Esophagus muscularis mucosa (tissue), 4 donors: ENCODE measurements at regions not wholly inside any gene's neighbourhood (a gene's known extent, or its start where the extent isn't known, plus 50 kb on each side); places are given as distances from the start of the nearest gene placed in this dataset.
A peak's percentile ranks its signal among the peaks of the same experiment; 100 is the strongest.

Source experiments
- DNase-seq: peaks from one replicate; pipeline ENCODE4 v3.0.0-alpha.2; 2017; ENCODE audit errors: extremely low spot score
- H3K27ac ChIP-seq, 4 donors: fragments of 200-600 bp; sonication (generic); replicated peaks in 1 of 4; 1 replicate in 3 of 4; 2 replicates in 1 of 4; pipeline ENCODE4 v1.5.1; 2016 to 2019; ENCODE audit warnings: mild to moderate bottlenecking in 1 of 4
- H3K27me3 ChIP-seq, 4 donors: fragments of 200-600 bp; sonication (generic); one replicate each; pipeline versions ENCODE4 v1.5.1 to v1.6.0; 2016 to 2019
- H3K36me3 ChIP-seq, 4 donors: fragments of 200-600 bp; sonication (generic); one replicate each; pipeline ENCODE4 v1.5.1; 2016 to 2019
- H3K4me1 ChIP-seq, 4 donors: fragments of 200-600 bp; sonication (generic); one replicate each; pipeline ENCODE4 v1.5.1; 2016 to 2019
- H3K4me3 ChIP-seq, 4 donors: fragments of 200-600 bp; sonication (generic); 1 replicate in 2 of 4; 2 replicates in 2 of 4; pipeline ENCODE4 v1.5.1; 2016 to 2019; ENCODE audit warnings: mild to moderate bottlenecking in 4 of 4, moderate library complexity in 1 of 4
- H3K9me3 ChIP-seq, 4 donors: fragments of 200-600 bp; sonication (generic); 1 replicate in 3 of 4; 2 replicates in 1 of 4; pipeline ENCODE4 v1.5.1; 2016 to 2019
- CTCF ChIP-seq, 3 experiments: fragments of 200-600 bp in 2 of 3; fragments of 450-650 bp in 1 of 3; sonication (generic) in 2 of 3; IDR thresholded peaks; one replicate each; pipeline ENCODE4 v1.5.1; 2017 to 2019; ENCODE audit warnings: antibody characterized with exemption in 3 of 3, mild to moderate bottlenecking in 2 of 3, moderate library complexity in 1 of 3
- EP300 ChIP-seq: sonication (generic); formaldehyde crosslinking; IDR thresholded peaks from one replicate; pipeline ENCODE4 v1.6.1; 2017; ENCODE audit warnings: antibody characterized with exemption
- POLR2A ChIP-seq: fragments of 450-650 bp; IDR thresholded peaks from one replicate; pipeline ENCODE4 v1.6.1; 2017; ENCODE audit warnings: antibody characterized with exemption, moderate library complexity, mild to moderate bottlenecking, low read depth
- POLR2AphosphoS5 ChIP-seq, 2 donors: sonication (generic); formaldehyde crosslinking; IDR thresholded peaks; one replicate each; pipeline ENCODE4 v1.6.1; 2017; ENCODE audit warnings: antibody characterized with exemption in 2 of 2
- WGBS: methylation state at CpG from one replicate; pipeline ENCODE4 v1.1.5; 2018; 5-methylcytosine and 5-hydroxymethylcytosine counted together
- intact Hi-C: fragments of 100-400 bp; cut with DNase I; formaldehyde crosslinking; loops from one replicate; pipeline ENCODE4 v1.15.1; 2023

- no peak overlapping the region for H3K4me3 ChIP-seq
- peaks cover 0 to 31% (median 16%) of the 10 kb centered on the region in 4 donors for H3K4me1 ChIP-seq
- H3K36me3 ChIP-seq: no peaks in the 10 kb centered on the region
- intact Hi-C loops: no loop called here
- no peak overlapping the region for H3K27ac ChIP-seq
- TF ChIP-seq EP300: no peak
- TF ChIP-seq POLR2A: no peak
- TF ChIP-seq CTCF (IDR thresholded peaks at IDR 0.05): no peak
- H3K27me3 ChIP-seq: no peaks in the 10 kb centered on the region
- no peaks in the 10 kb centered on the region for H3K9me3 ChIP-seq
- DNase-seq: no peak
- WGBS: 82% methylated on average over 3 of the region's 3 CpGs
Observed at GRCh38 chr3:117059956-117060270, 350.3 kb downstream of the TUSC7 start.

- H3K27ac ChIP-seq: peak overlapping the region in 1 of 4 donors; percentile 55
- DNase-seq: no peak
- TF ChIP-seq EP300 (peak; percentile 43), POLR2A (no peak), POLR2AphosphoS5 (IDR thresholded peaks at IDR 0.05) (peak in 1 of 2 donors; percentile 52)
- H3K4me3 ChIP-seq: no peak overlapping the region
- H3K4me1 ChIP-seq: peaks cover 0 to 31% (median 16%) of the 10 kb centered on the region in 4 donors
- H3K27me3 ChIP-seq: no peaks in the 10 kb centered on the region
- intact Hi-C loops: no loop called here
- no peaks in the 10 kb centered on the region for H3K36me3 ChIP-seq
- no peaks in the 10 kb centered on the region for H3K9me3 ChIP-seq
- 8% methylated on average over 1 of the region's 1 CpG for WGBS
Observed at GRCh38 chr3:117063930-117064329, 354.4 kb downstream of the TUSC7 start.

GRCh38 chr3:117068301-117068700 is 358.7 kb downstream of the TUSC7 start:
- 70% methylated on average over 2 of the region's 2 CpGs for WGBS
- Histone ChIP-seq H3K4me3 (no peak overlapping the region), H3K9me3 (no peaks in the 10 kb centered on the region), H3K27ac (no peak overlapping the region), H3K36me3 (no peaks in the 10 kb centered on the region), H3K4me1 (peaks cover 0 to 15% (median 7%) of the 10 kb centered on the region in 4 donors), H3K27me3 (no peaks in the 10 kb centered on the region)
- no peak for DNase-seq
- TF ChIP-seq EP300 (no peak), POLR2AphosphoS5 (IDR thresholded peaks at IDR 0.05) (no peak), POLR2A (no peak), CTCF (IDR thresholded peaks at IDR 0.05) (no peak)
- intact Hi-C loops: no loop called here

- intact Hi-C loops: no loop called here
Observed at GRCh38 chr3:117074826-117075225, 365.2 kb downstream of the TUSC7 start.

GRCh38 chr3:117079997-117080396 is 370.4 kb downstream of the TUSC7 start:
- intact Hi-C loops: no loop called here
- WGBS: 80% methylated on average over 4 of the region's 4 CpGs
- no peak for TF ChIP-seq POLR2AphosphoS5 (IDR thresholded peaks at IDR 0.05)
- no peak for TF ChIP-seq EP300
- no peak for TF ChIP-seq CTCF (IDR thresholded peaks at IDR 0.05)
- TF ChIP-seq POLR2A: no peak

More at GRCh38 chr3:117074826-117075225, 365.2 kb downstream of the TUSC7 start:
- Histone ChIP-seq H3K36me3 (no peaks in the 10 kb centered on the region), H3K4me3 (no peak overlapping the region), H3K27ac (no peak overlapping the region), H3K9me3 (no peaks in the 10 kb centered on the region), H3K4me1 (no peaks in the 10 kb centered on the region), H3K27me3 (no peaks in the 10 kb centered on the region)
- 71% methylated on average over 3 of the region's 3 CpGs for WGBS
- TF ChIP-seq EP300 (no peak), POLR2A (no peak), CTCF (IDR thresholded peaks at IDR 0.05) (no peak), POLR2AphosphoS5 (IDR thresholded peaks at IDR 0.05) (no peak)
- DNase-seq: no peak

More at GRCh38 chr3:117079997-117080396, 370.4 kb downstream of the TUSC7 start:
- no peaks in the 10 kb centered on the region for H3K36me3 ChIP-seq
- H3K9me3 ChIP-seq: no peaks in the 10 kb centered on the region
- no peaks in the 10 kb centered on the region for H3K27me3 ChIP-seq
- H3K27ac ChIP-seq: no peak overlapping the region
- no peak for DNase-seq
- no peaks in the 10 kb centered on the region for H3K4me1 ChIP-seq
- no peak overlapping the region for H3K4me3 ChIP-seq
